HG02943 (cell line): ENCODE measurements at regions not wholly inside any gene's neighbourhood (a gene's known extent, or its start where the extent isn't known, plus 50 kb on each side); places are given as distances from the start of the nearest gene placed in this dataset.
"Not testable (repeated sequence)": the region's sequence is repeated elsewhere in the genome, so short reads cannot be mapped to it uniquely, and the experiment has no call there.

Experiments used
- ATAC-seq: cut with Tn5 transposase; IDR thresholded peaks from one replicate; pipeline ENCODE4 v1.9.1; 2021; ENCODE audit warnings: mild to moderate bottlenecking, low read depth, moderate library complexity; ENCODE audit not compliant: unreplicated experiment

DNA sequence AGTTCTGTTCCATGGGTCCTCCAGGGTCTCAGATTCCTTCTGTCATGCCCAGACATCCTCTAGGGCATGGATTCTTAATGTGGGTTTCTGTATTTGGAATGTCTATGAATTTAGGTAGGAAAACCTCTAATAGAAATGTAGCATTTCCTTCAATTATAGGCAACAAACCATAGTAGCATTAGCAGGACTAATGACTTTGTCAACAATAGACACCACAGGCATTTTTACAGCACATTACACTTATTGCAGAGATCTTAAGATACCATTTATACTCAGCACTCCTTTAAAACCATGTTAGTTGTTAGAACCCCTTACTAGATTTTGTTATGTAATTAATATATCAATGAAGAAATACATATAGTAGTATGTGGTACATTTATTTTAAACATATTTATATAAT is 77.8 kb upstream of the TBC1D5 start:
- no peak for ATAC-seq

DNA sequence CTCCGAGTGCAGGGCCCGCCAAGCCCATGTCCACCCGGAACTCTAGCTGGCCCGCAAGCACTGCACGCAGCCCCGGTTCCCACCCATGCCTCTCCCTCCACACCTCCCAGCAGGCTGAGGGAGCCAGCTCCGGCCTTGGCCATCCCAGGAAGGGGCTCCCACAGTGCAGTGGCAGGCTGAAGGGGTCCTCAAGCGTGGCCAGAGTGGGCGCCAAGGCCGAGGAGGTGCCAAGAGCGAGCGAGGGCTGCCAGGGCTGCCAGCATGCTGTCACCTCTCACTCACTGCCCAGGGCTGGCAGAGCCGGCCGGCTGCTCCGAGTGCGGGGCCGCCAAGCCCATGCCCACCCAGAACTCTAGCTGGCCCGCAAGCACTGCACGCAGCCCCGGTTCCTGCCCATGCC is 75.5 kb upstream of the TBC1D5 start:
- not testable (repeated sequence) for ATAC-seq

DNA sequence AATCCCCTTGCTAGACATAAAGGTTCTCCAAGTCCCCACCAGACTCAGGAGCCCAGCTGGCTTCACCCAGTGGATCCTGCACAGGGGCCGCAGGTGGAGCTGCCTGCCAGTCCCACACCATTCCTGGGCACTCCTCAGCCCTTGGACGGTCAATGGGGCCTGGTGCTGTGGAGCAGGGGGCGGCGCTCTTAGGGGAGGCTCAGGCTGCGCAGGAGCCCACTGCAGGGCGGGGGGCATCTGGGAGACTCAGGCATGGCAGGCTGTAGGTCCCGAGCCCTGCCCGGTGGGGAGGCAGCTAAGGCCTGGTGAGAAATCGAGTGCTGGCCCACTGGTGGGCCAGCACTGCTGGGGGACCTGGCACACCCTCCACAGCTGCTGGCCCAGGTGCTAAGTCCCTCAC is 75.1 kb upstream of the TBC1D5 start:
- no peak for ATAC-seq

DNA sequence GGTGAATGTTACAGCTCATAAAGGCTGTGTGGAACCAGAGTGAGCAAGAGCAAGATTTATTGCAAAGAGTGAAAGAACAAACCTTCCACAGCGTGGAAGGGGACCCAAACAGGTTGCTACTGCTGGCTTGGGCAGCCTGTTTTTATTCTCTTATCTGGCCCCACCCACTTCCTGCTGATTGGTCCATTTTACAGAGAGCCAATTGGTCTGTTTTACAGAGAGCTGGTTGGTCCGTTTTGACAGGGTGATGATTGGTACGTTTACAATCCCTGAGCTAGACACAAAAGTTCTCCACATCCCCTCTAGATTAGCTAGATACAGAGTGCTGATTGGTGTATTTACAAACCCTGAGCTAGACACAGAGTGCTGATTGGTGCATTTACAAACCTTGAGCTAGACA is 74.4 kb upstream of the TBC1D5 start:
- not testable (repeated sequence) for ATAC-seq

DNA sequence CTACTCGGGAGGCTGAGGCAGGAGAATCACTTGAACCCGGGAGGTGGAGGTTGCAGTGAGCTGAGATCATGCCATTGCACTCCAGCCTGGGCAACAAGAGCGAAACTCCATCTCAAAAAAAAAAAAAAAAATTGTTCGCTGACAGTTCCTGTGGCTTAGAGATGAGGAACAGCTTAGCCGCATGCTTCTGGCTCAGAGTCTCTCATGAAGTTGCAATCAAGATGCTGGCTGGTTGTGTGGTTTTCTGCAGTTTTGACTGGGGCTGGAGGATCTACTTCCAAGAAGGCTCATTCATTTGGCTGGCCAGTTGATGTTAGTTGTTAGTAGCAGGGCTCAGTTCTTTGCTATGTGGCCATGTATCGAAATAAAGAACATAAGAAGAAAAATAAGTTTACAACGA is 69.9 kb upstream of the TBC1D5 start:
- ATAC-seq = not testable (repeated sequence)

DNA sequence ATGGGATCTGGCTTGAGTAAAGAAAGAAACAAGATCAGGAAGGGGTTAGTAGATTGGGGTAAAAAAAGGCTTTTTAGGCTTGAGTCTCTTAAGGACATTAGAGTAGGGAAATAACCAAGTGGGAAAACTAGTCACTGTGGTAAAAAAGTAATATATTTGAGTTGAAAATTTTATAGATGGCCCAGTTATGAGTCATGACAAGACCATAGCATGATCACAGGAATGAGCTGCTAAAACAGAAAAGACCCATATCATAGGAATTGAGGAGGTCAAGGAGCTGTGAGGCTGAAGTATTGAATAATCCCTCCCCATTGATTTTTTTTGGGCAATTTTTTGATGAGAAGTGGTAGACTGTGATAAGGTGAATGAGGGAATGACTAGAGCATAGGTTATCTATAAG is 69.2 kb upstream of the TBC1D5 start:
- ATAC-seq = no peak

DNA sequence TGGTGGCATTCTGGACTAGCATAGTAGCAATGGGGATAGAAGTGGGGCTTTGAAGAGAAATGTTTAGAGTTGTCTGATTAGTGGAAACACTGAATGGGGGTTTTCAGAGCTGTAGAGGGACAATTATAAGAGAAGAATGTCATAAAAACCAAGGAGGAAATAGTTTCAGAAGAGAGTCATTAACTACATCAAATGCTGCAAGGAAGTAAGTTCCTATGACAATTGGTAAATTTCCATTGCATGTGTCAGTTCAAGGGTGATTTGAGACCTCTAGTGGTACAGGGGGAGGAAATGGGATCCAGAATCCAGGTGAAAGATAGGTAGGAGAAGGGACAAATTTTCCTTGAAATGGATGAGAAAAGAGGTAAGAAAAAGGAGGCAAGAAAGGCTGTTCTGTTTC is 68.3 kb upstream of the TBC1D5 start:
- no peak for ATAC-seq

DNA sequence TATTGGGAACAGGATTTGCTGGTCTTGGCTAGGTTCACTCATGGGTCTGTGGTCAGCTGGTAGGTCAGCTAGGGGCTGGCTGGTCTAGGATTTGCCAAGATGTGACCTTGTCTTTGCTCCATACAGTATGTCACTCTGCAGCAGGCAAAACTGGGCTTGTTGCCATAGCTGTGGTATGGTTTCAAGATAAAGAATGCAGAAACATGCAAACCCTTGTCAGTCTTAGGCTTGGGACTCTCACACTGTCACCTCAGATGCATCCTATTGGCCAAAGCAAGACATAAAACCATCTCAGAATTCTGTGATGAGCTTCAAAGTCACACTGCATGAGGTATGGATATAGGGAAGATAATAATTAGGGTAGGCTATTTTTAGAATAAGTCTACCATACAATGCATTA is 66.6 kb upstream of the TBC1D5 start:
- ATAC-seq = no peak

DNA sequence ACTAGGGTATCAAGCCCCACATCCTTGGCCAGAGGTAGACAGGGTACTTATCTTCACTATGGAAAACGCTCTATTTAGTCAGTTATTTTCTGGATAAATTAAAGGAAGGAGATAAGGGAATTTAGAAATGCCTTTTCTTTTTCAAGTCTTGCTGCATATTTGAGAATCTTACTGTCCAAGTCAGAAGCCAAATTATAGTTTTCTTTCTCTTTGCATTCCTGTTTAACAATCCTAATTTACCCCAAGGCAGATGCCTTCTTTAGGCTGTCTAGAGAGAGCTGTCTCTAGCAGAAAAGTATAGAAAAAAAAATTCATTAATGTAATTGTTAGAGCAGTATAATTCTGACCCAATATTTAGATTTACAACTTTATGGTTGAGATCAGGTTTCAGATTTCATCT is 64.4 kb upstream of the TBC1D5 start:
- no peak for ATAC-seq

DNA sequence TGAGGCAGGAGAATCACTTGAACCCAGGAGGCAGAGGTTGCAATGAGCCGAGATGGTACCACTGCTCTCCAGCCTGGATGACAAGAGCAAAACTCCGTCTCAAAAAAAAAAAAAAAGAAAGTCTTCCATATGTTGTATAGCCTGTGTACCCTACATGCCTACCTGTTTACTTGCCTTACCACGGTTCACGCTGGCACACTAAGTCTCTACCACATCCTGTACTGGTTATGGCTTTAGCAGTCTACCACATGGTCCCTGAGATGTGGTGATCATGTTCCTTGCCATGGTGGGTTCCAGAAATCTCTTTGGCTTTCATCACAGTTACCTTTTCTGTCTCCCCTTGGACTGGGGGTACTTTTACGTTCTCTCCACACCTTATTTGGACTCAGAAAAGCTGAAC is 63.8 kb upstream of the TBC1D5 start:
- ATAC-seq = no peak

DNA sequence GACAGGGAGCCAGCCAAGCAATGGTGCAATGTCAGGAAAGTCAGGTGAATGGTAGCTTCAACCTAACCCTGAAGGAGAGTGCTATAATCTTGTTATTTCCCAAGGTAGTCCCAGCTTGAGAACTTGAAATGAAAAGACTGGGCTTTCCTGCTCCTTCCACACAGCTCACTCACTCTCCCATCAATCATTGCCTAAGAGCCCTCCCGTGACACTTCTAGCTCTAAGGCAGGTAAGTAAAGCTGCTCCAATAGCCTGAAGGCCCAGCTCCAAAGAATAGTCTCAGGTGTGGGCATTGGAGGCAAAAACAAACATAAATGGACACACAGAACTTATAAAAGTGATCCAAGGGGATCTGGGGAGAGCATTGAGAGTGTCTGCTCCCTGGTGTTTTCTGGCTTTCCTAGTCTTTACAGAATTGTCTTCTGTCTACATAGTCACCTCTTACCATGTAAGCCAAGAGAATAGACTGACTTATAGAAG is 63.1 kb upstream of the TBC1D5 start:
- ATAC-seq = no peak

DNA sequence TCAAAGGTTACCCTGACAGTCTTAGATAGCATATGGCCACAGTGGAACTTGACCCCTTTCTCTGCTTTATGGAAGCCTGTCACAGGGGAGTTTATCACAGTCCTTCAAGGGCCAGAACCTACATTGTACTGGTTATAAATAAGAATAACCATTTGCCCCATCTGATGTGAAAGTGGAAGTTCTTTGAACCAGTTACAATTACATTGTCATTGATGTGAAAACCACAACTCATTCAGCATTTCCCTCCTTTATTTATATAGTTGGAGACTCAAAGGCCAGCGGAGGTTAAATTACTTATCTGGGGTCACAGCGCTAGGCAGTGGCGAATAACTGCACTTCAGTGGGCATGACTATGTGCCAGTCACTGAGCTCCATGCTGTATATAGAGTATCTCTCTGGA is 60.5 kb upstream of the TBC1D5 start:
- peak; percentile 67 for ATAC-seq

DNA sequence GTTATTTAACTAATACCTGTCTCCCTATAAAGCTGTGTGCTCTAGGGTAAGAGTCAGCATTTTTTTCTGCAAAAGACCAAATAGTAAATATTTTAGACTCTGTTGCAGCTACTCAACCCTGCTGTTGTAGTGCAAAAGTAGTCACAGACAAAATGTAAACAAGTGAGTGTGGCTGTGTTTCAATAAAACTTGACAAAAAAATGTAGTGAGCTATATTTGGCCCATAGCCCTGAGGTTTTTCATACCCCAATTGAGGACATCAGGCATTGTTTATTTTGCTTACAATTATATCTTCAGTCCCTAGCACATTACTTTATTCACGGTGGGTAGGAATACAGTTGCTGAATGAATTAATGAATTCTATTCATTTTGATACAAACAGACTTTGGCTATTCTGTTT is 58.7 kb upstream of the TBC1D5 start:
- ATAC-seq = no peak

DNA sequence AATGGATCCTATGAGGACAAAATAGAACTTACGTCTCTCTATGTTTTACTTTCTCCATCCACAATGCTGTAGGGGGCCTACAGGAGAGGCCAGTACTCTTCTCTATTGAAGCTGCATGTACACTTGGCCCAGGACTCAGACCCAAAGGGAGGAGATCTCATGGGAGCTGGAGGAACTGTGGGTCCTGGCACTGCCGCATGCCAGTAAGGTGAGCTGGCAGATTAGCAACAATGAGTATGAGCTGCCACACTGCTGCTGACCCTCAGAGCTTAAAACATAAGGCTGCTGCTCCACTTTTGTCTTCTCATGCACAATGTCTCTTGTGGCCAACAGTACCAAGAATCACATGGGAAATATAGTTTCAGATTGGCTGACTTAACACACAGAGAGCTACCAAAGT is 57.8 kb upstream of the TBC1D5 start:
- no peak for ATAC-seq

DNA sequence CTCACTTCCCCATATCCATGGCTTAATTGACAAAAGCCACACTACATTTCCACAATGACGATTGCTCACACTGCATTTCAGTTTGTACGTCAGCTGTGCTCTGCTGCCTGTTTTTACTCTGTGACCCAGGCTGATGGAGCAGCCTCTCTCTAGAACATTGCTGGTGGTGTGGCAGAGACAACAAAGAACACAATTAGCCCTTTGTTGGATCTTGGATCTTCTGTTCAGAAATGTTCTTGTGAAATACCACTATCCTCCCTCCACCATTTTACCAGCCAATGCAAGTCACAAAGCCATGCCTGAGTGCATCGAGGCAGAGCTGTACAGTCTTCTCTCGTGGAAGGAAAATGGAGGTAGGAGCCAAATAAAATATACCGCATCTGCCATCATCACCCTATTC is 56.9 kb upstream of the TBC1D5 start:
- no peak for ATAC-seq

DNA sequence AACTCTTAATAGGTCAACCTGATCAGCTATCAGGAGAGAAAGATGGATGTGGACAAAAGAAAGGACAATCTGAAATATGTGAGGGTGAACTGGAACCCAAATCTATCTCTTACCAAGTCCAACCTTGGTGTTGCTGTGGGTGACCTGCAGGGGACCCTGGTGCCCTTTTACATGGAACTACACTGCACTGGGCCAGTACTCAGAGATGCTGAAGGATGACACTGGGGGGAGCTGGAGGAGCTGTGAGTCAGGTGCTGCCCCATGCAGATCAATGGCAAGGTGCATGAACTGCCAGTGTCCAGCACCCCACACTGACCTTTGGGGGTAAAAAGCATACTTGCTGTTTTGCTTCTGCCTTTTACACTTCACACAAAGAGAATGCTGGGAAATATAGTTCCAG is 55.6 kb upstream of the TBC1D5 start:
- no peak for ATAC-seq

DNA sequence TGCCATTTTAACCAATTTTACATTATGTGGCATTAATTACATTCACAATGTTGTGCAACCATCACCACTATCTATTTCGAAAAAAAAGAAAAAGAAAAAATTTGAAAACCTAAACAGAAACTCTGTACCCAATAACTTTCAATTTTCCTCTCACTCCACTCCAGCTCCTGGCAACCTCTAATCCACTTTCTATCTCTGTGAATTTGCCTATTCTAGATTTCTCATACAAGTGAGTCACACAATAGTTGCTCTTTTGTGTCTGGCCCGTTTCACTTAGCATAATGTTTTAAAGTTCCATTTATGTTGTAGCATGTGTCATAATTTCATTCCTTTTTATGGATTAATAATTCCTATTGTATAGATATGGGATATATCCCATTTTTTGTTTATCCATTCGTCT is 53.3 kb upstream of the TBC1D5 start:
- no peak for ATAC-seq

DNA sequence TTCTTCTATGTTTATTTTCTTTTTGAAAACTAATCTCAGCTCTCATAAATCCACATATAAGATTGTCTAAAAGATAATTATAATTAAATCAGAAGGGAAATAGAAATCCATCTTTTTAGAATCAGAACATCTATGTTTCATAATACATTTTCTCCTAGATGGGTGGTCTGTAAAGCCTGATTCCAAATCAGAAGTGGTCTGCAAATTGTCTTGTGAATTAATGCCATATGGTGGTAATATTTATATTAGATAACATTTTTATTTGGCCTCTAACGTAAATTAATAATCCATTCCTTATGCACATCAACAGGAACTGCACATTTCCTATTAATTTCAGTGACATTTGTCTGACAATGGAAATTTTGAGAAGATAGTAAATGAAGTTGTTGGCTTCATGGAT is 52.8 kb upstream of the TBC1D5 start:
- ATAC-seq = no peak

DNA sequence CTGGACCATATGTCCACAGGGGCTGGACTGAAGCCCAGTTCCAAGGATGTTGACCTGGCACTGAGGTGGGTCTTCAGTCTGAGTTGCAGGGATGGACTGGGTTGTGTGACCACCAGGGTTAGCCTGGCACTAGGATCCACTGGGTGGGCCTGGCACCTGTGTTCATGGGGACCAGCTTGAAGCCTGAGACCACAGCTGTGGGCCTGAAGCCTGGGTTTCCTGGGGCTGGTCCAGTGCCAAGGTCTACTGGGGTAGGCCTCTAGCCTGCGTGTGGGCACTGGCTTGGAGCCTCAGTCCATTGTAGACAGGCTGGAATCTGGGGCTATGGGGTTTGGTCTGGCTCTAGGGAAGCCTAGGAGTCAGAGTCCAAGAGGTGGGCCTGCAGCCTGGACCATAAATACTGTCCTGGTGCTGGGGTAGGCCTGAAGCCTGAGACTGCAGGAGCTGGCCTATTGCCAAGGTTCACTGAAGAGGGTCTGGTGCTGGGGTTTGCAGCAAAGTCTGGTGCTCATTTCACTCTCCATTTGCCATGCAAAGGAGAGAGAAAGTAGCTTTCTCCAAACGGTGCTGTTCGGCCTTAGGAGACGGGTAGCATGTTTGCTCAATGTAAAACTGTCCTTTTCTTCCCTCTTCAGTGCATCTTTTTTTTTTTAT is 51.2 kb upstream of the TBC1D5 start:
- no peak for ATAC-seq
